Neural progenitor cell (in vitro differentiated cells): ENCODE measurements at regions not wholly inside any gene's neighbourhood (a gene's known extent, or its start where the extent isn't known, plus 50 kb on each side); places are given as distances from the start of the nearest gene placed in this dataset.
A peak's percentile ranks its signal among the peaks of the same experiment; 100 is the strongest.

Experiments
- DNase-seq: peaks from one replicate; pipeline ENCODE4 v3.0.0-alpha.2; 2016; ENCODE audit warnings: low spot score
- H2AFZ ChIP-seq: fragments of 200-600 bp; sonication (generic); replicated peaks from 2 replicates; pipeline ENCODE4 v1.6.1; 2016; ENCODE audit warnings: antibody characterized with exemption
- H3F3A ChIP-seq: fragments of 200-600 bp; sonication (generic); 2 replicates; pipeline ENCODE4 v1.6.1; 2016; ENCODE audit warnings: antibody characterized with exemption, low read depth
- H3K27ac ChIP-seq: fragments of 200-600 bp; sonication (generic); 2 replicates; pipeline ENCODE4 v1.5.1; 2016; ENCODE audit warnings: mild to moderate bottlenecking
- H3K27me3 ChIP-seq: fragments of 200-600 bp; sonication (generic); 2 replicates; pipeline ENCODE4 v1.6.1; 2016; ENCODE audit warnings: mild to moderate bottlenecking, moderate library complexity
- H3K36me3 ChIP-seq: fragments of 200-600 bp; sonication (generic); 2 replicates; pipeline ENCODE4 v1.5.1; 2016
- H3K4me1 ChIP-seq: fragments of 200-600 bp; sonication (generic); 2 replicates; pipeline ENCODE4 v1.6.1; 2016; ENCODE audit warnings: mixed run types
- H3K4me2 ChIP-seq: fragments of 200-600 bp; sonication (generic); 2 replicates; pipeline ENCODE4 v1.6.1; 2016
- H3K4me3 ChIP-seq: fragments of 200-600 bp; sonication (generic); 2 replicates; pipeline ENCODE4 v1.5.1; 2016
- H3K79me2 ChIP-seq: fragments of 200-600 bp; sonication (generic); 2 replicates; pipeline ENCODE4 v1.6.1; 2016; ENCODE audit warnings: low read depth
- H3K9ac ChIP-seq: fragments of 200-600 bp; sonication (generic); 2 replicates; pipeline ENCODE4 v1.6.1; 2016
- H3K9me3 ChIP-seq: fragments of 200-600 bp; sonication (generic); 2 replicates; pipeline ENCODE4 v1.5.1; 2016; ENCODE audit warnings: low read depth
- H4K20me1 ChIP-seq: fragments of 200-600 bp; sonication (generic); 2 replicates; pipeline ENCODE4 v1.6.1; 2016; ENCODE audit warnings: low read depth
- H3K27ac Mint-ChIP-seq: 3 replicates; pipeline ENCODE4 v1.8.0; 2021; ENCODE audit warnings: mixed read lengths
- H3K27me3 Mint-ChIP-seq: 2 replicates; pipeline ENCODE4 v1.8.0; 2022; ENCODE audit warnings: low read depth, mild to moderate bottlenecking, inconsistent platforms, moderate library complexity, mixed read lengths; ENCODE audit not compliant: insufficient read depth
- H3K36me3 Mint-ChIP-seq: 3 replicates; pipeline ENCODE4 v1.8.0; 2021; ENCODE audit warnings: mixed read lengths
- H3K4me1 Mint-ChIP-seq: 3 replicates; pipeline ENCODE4 v1.8.0; 2021; ENCODE audit warnings: mixed read lengths
- H3K4me3 Mint-ChIP-seq: 3 replicates; pipeline ENCODE4 v1.8.0; 2021; ENCODE audit warnings: mild to moderate bottlenecking, moderate library complexity, mixed read lengths
- H3K9me3 Mint-ChIP-seq: 3 replicates; pipeline ENCODE4 v1.8.0; 2020; ENCODE audit warnings: mixed read lengths
- EZH2 ChIP-seq: fragments of 200-600 bp; sonication (generic); IDR thresholded peaks from 2 replicates; pipeline ENCODE4 v1.6.1; 2017; ENCODE audit warnings: antibody characterized with exemption, mild to moderate bottlenecking, moderate library complexity
- EZH2phosphoT487 ChIP-seq: fragments of 200-600 bp; sonication (generic); IDR thresholded peaks from 2 replicates; pipeline ENCODE4 v1.6.1; 2017; ENCODE audit warnings: antibody characterized with exemption
- TF ChIP-seq, protein P1 (sequence below): fragments of 200-600 bp; sonication (generic); IDR thresholded peaks from 2 replicates; pipeline ENCODE4 v1.5.1; 2017; ENCODE audit warnings: antibody characterized with exemption, mild to moderate bottlenecking

DNA sequence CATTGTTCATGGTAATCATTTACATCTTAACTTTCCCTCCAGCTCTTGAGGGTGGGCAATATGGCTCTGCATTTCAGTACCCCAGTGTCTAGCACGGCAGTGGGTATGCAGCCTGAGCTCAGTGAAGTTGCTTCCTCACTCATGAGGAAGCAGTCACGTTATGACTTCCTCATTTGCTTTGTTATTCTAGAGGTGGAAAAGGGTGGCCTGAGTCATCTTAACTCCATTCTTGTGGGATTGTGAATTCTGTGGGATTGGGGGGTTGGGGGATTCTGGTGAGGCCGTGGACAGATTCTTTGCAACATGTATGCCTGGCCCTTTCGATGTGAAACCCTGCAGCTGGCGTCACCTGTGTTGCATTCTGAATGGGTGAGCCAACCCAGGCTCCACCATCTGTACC, 406.7 kb upstream of the ZNF507 start:
- no peak for DNase-seq
- peaks cover 11% of the 10 kb centered on the region for H3K4me1 Mint-ChIP-seq
- no peak overlapping the region for H2AFZ ChIP-seq

DNA sequence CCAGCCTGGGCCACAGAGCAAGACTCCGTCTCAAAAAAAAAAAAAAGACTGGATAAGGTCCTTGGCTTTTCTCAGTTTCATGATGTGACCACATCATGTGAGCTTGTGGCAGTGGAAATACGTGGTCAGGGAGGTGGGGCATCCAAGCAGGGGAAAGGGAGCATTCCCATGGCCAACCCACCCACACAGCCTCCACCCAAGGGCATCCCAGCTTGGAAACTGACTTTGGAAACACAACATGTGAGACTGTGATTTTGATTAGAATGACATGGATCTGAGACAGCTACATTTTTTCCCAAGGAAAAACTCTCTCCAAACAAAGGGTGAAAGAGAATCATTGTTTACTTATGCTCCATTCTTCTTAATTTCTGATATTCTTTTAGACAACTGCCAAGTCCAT, 405.0 kb upstream of the ZNF507 start:
- Histone ChIP-seq H3K27ac (no peak overlapping the region), H2AFZ (no peak overlapping the region), H3K79me2 (no peaks in the 10 kb centered on the region), H3K9me3 (no peaks in the 10 kb centered on the region), H3K4me1 (no peaks in the 10 kb centered on the region), H3K4me3 (no peak overlapping the region), H3K9ac (no peak overlapping the region), H4K20me1 (no peaks in the 10 kb centered on the region), H3F3A (no peaks in the 10 kb centered on the region), H3K36me3 (no peaks in the 10 kb centered on the region), H3K27me3 (no peaks in the 10 kb centered on the region), H3K4me2 (no peak overlapping the region)
- TF ChIP-seq, protein P1, sequence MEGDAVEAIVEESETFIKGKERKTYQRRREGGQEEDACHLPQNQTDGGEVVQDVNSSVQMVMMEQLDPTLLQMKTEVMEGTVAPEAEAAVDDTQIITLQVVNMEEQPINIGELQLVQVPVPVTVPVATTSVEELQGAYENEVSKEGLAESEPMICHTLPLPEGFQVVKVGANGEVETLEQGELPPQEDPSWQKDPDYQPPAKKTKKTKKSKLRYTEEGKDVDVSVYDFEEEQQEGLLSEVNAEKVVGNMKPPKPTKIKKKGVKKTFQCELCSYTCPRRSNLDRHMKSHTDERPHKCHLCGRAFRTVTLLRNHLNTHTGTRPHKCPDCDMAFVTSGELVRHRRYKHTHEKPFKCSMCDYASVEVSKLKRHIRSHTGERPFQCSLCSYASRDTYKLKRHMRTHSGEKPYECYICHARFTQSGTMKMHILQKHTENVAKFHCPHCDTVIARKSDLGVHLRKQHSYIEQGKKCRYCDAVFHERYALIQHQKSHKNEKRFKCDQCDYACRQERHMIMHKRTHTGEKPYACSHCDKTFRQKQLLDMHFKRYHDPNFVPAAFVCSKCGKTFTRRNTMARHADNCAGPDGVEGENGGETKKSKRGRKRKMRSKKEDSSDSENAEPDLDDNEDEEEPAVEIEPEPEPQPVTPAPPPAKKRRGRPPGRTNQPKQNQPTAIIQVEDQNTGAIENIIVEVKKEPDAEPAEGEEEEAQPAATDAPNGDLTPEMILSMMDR = no peak
- no peak for TF ChIP-seq EZH2
- TF ChIP-seq EZH2phosphoT487 = no peak
- H3K27ac Mint-ChIP-seq = no peak overlapping the region
- no peaks in the 10 kb centered on the region for H3K9me3 Mint-ChIP-seq
- H3K27me3 Mint-ChIP-seq = peaks cover 12% of the 10 kb centered on the region
- DNase-seq = no peak
- no peaks in the 10 kb centered on the region for H3K36me3 Mint-ChIP-seq
- H3K4me3 Mint-ChIP-seq = no peak overlapping the region
- H3K4me1 Mint-ChIP-seq = peaks cover 22% of the 10 kb centered on the region

More for the DNA sequence above, 406.7 kb upstream of the ZNF507 start:
- no peak overlapping the region for H3K4me2 ChIP-seq
- Mint-ChIP-seq H3K36me3 (no peaks in the 10 kb centered on the region), H3K9me3 (no peaks in the 10 kb centered on the region), H3K27me3 (peaks cover 5% of the 10 kb centered on the region), H3K4me3 (no peak overlapping the region), H3K27ac (no peak overlapping the region)
- no peaks in the 10 kb centered on the region for H3K36me3 ChIP-seq
- H3K9ac ChIP-seq = no peak overlapping the region
- no peaks in the 10 kb centered on the region for H3K27me3 ChIP-seq
- TF ChIP-seq, protein P1 = no peak
- no peak for TF ChIP-seq EZH2
- TF ChIP-seq EZH2phosphoT487 = no peak
- H3K4me1 ChIP-seq = no peaks in the 10 kb centered on the region
- no peaks in the 10 kb centered on the region for H3K79me2 ChIP-seq
- no peaks in the 10 kb centered on the region for H3F3A ChIP-seq
- H4K20me1 ChIP-seq = no peaks in the 10 kb centered on the region
- H3K9me3 ChIP-seq = no peaks in the 10 kb centered on the region
- no peak overlapping the region for H3K27ac ChIP-seq
- H3K4me3 ChIP-seq = no peak overlapping the region

DNA sequence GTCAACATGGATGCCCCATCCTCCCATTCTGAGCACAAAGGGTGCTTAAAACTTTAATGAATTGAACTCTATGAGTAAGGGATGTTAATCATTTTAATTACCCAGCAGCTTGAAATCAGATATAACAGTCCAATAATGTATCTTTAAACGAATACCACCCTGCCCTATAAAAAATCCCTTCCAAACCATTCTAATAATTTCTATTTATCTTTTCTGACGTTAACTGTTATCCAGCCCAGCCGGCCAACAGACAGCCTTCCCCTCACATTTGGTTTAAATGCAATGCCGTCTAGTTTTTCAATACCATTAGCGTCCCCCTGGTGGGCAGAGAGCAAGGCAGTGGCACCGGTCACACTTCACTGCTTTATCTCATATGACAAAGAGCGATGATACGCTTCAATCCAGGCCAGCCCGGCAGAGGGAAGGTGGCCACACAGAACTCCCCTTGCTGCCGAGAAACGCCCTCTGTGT, 402.2 kb upstream of the ZNF507 start:
- H3K36me3 Mint-ChIP-seq = no peaks in the 10 kb centered on the region

More for the DNA sequence above, 402.2 kb upstream of the ZNF507 start:
- H3K4me1 Mint-ChIP-seq = peaks cover 22% of the 10 kb centered on the region
- DNase-seq = peak; percentile 54
- H3K4me3 Mint-ChIP-seq = no peak overlapping the region
- Histone ChIP-seq H3K9ac (no peak overlapping the region), H4K20me1 (no peaks in the 10 kb centered on the region), H2AFZ (no peak overlapping the region), H3K4me1 (no peaks in the 10 kb centered on the region), H3K79me2 (no peaks in the 10 kb centered on the region), H3K27me3 (no peaks in the 10 kb centered on the region), H3K4me2 (no peak overlapping the region), H3K27ac (no peak overlapping the region), H3K36me3 (no peaks in the 10 kb centered on the region), H3K9me3 (no peaks in the 10 kb centered on the region), H3F3A (no peaks in the 10 kb centered on the region), H3K4me3 (no peak overlapping the region)
- no peak overlapping the region for H3K27ac Mint-ChIP-seq
- H3K9me3 Mint-ChIP-seq = no peaks in the 10 kb centered on the region
- peaks cover 12% of the 10 kb centered on the region for H3K27me3 Mint-ChIP-seq
- TF ChIP-seq EZH2 (no peak), EZH2phosphoT487 (no peak)
- TF ChIP-seq, protein P1 = peak; percentile 48
